ENCODE measurements at regions not wholly inside any gene's neighbourhood (a gene's known extent, or its start where the extent isn't known, plus 50 kb on each side); places are given as distances from the start of the nearest gene placed in this dataset.

DNA sequence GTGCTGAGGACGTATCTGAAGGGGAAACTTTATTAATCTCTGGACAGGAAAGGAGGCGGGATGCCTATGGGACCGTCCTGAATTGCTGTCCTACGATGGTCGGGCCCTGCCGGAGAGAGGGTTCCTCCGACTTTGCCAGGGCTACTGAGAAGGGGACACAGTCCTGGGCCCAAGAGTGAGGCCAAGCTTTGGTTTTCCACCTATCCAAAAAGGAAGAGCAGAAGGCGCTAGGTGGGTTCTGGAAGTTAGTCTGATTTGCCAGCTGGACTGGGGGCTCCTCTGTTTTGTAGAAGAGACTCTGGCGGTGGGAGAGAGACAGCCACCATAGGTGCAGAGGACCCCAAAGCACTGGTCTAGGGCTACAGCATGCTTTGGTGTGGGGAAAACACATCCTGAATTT, 243.8 kb upstream of the IRX4 start:
- TF ChIP-seq, protein P1, sequence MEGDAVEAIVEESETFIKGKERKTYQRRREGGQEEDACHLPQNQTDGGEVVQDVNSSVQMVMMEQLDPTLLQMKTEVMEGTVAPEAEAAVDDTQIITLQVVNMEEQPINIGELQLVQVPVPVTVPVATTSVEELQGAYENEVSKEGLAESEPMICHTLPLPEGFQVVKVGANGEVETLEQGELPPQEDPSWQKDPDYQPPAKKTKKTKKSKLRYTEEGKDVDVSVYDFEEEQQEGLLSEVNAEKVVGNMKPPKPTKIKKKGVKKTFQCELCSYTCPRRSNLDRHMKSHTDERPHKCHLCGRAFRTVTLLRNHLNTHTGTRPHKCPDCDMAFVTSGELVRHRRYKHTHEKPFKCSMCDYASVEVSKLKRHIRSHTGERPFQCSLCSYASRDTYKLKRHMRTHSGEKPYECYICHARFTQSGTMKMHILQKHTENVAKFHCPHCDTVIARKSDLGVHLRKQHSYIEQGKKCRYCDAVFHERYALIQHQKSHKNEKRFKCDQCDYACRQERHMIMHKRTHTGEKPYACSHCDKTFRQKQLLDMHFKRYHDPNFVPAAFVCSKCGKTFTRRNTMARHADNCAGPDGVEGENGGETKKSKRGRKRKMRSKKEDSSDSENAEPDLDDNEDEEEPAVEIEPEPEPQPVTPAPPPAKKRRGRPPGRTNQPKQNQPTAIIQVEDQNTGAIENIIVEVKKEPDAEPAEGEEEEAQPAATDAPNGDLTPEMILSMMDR (IDR thresholded peaks at IDR 0.05) = no peak
- TF ChIP-seq ZFX (IDR thresholded peaks at IDR 0.05; ENCODE audit: borderline replicate concordance) = no peak
